Smooth muscle cell (in vitro differentiated cells): ENCODE measurements at regions not wholly inside any gene's neighbourhood (a gene's known extent, or its start where the extent isn't known, plus 50 kb on each side); places are given as distances from the start of the nearest gene placed in this dataset.
"Not testable (repeated sequence)": the region's sequence is repeated elsewhere in the genome, so short reads cannot be mapped to it uniquely, and the experiment has no call there.

Source experiments
- DNase-seq: peaks from one replicate; lab custom pipeline; 2025; ENCODE audit not compliant: unreplicated experiment; lab: John Stamatoyannopoulos, UW
- H2AFZ ChIP-seq: fragments of 200-600 bp; sonication (generic); 2 replicates; pipeline ENCODE4 v1.6.0; 2016; ENCODE audit warnings: antibody characterized with exemption, low read depth, mild to moderate bottlenecking
- H3F3A ChIP-seq: fragments of 200-600 bp; sonication (generic); 2 replicates; pipeline ENCODE4 v1.6.0; 2017; ENCODE audit warnings: antibody characterized with exemption, low read depth
- H3K27ac ChIP-seq: fragments of 200-600 bp; sonication (generic); 2 replicates; pipeline ENCODE4 v1.5.1; 2016; ENCODE audit warnings: low read depth, mild to moderate bottlenecking
- H3K27me3 ChIP-seq: fragments of 200-600 bp; sonication (generic); 2 replicates; pipeline ENCODE4 v1.6.1; 2016; ENCODE audit warnings: low read depth, mild to moderate bottlenecking
- H3K36me3 ChIP-seq: fragments of 200-600 bp; sonication (generic); 2 replicates; pipeline ENCODE4 v1.5.1; 2016; ENCODE audit warnings: low read depth
- H3K4me1 ChIP-seq: fragments of 200-600 bp; sonication (generic); 2 replicates; pipeline ENCODE4 v1.5.1; 2016; ENCODE audit warnings: low read depth
- H3K4me2 ChIP-seq: fragments of 200-600 bp; sonication (generic); 2 replicates; pipeline ENCODE4 v1.6.0; 2016; ENCODE audit warnings: mild to moderate bottlenecking
- H3K4me3 ChIP-seq: fragments of 200-600 bp; sonication (generic); 2 replicates; pipeline ENCODE4 v1.5.1; 2016; ENCODE audit warnings: mild to moderate bottlenecking
- H3K79me2 ChIP-seq: fragments of 200-600 bp; sonication (generic); 2 replicates; pipeline ENCODE4 v1.6.0; 2016; ENCODE audit warnings: low read depth, mild to moderate bottlenecking
- H3K9ac ChIP-seq: fragments of 200-600 bp; sonication (generic); 2 replicates; pipeline ENCODE4 v1.6.0; 2016; ENCODE audit warnings: low read depth
- H3K9me3 ChIP-seq: fragments of 200-600 bp; sonication (generic); replicated peaks from 2 replicates; pipeline ENCODE4 v1.5.1; 2016; ENCODE audit warnings: low read depth
- H4K20me1 ChIP-seq: fragments of 200-600 bp; sonication (generic); 2 replicates; pipeline ENCODE4 v1.6.0; 2016; ENCODE audit warnings: low read depth
- WGBS: methylation state at CpG from one replicate; pipeline ENCODE4 v1.1.7; 2016; ENCODE audit warnings: low lambda C conversion rate; 5-methylcytosine and 5-hydroxymethylcytosine counted together
- TF ChIP-seq, protein P1 (sequence below): fragments of 200-600 bp; sonication (generic); IDR thresholded peaks from 2 replicates; pipeline ENCODE4 v1.5.1; 2017; ENCODE audit warnings: borderline replicate concordance, mild to moderate bottlenecking, antibody characterized with exemption; ENCODE audit not compliant: insufficient read depth, poor library complexity, severe bottlenecking

DNA sequence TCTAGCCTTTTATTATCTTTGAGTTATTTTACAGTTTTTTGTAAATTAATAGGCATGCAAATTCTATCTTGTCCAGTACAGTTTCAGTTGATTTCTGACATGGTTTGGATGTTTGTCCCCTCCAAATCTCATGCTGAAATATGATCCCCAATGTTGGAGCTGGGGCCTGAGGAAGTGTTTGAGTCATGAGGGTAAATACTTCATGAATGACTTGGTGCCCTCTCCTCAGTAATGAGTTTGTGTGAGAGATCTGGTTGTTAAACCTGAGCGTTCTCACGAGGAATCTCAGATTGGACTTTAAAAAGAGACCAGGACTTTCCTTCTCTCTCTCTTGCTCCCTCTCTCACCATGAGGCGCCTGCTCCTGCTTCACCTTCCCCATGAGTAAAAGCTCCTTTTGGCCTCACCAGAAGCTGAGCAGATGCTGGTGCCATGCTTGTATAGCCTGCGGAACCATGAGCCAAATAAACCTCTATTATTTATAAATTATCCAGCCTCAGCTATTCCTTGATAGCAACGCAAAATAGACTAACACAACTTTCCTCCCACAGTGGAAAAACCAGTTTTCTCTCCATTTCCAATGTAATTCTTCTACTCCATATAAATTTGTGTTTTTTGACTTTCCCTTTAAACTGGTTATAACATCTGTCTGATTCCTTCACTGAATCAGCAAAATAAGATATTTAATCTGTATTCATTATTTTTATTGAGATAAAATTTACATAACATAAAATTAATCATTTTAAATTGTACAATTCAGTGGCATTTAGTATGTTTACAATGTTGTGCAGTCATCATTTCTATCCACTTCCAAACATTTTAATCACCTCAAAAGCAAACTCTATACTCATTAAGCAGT lies 78.7 kb upstream of the PRSS16 start:
- H3F3A ChIP-seq = no peaks in the 10 kb centered on the region
- no peaks in the 10 kb centered on the region for H3K9me3 ChIP-seq
- peaks cover 4% of the 10 kb centered on the region for H3K4me1 ChIP-seq
- H4K20me1 ChIP-seq = no peaks in the 10 kb centered on the region
- H3K4me3 ChIP-seq = no peak overlapping the region
- peak overlapping the region; percentile 40 for H2AFZ ChIP-seq
- no peak for DNase-seq
- H3K4me2 ChIP-seq = peak overlapping the region; percentile 65
- no peaks in the 10 kb centered on the region for H3K36me3 ChIP-seq
- WGBS = 56% methylated on average over 5 of the region's 5 CpGs
- TF ChIP-seq, protein P1, sequence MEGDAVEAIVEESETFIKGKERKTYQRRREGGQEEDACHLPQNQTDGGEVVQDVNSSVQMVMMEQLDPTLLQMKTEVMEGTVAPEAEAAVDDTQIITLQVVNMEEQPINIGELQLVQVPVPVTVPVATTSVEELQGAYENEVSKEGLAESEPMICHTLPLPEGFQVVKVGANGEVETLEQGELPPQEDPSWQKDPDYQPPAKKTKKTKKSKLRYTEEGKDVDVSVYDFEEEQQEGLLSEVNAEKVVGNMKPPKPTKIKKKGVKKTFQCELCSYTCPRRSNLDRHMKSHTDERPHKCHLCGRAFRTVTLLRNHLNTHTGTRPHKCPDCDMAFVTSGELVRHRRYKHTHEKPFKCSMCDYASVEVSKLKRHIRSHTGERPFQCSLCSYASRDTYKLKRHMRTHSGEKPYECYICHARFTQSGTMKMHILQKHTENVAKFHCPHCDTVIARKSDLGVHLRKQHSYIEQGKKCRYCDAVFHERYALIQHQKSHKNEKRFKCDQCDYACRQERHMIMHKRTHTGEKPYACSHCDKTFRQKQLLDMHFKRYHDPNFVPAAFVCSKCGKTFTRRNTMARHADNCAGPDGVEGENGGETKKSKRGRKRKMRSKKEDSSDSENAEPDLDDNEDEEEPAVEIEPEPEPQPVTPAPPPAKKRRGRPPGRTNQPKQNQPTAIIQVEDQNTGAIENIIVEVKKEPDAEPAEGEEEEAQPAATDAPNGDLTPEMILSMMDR = no peak
- peak overlapping the region; percentile 84 for H3K27ac ChIP-seq
- H3K9ac ChIP-seq = peak overlapping the region; percentile 47
- H3K27me3 ChIP-seq = no peaks in the 10 kb centered on the region
- H3K79me2 ChIP-seq = no peaks in the 10 kb centered on the region

- H3K4me1 ChIP-seq, H2AFZ ChIP-seq, H3K27ac ChIP-seq, DNase-seq, H3K9ac ChIP-seq, H4K20me1 ChIP-seq, H3K79me2 ChIP-seq, H3K27me3 ChIP-seq, H3K36me3 ChIP-seq, H3F3A ChIP-seq, H3K4me2 ChIP-seq, H3K4me3 ChIP-seq, H3K9me3 ChIP-seq: not testable (repeated sequence)
- WGBS = 94% methylated on average over 18 of the region's 19 CpGs
Measured at GRCh38 chr6:27172524-27173231, 74.8 kb upstream of the PRSS16 start.

GRCh38 chr6:27173232-27173601 lies 74.3 kb upstream of the PRSS16 start:
- H3K9me3 ChIP-seq, H3K27me3 ChIP-seq, DNase-seq, H3F3A ChIP-seq, H3K27ac ChIP-seq, H4K20me1 ChIP-seq, H2AFZ ChIP-seq, H3K4me1 ChIP-seq, H3K9ac ChIP-seq, H3K79me2 ChIP-seq, H3K36me3 ChIP-seq, H3K4me3 ChIP-seq, H3K4me2 ChIP-seq: not testable (repeated sequence)
- 92% methylated on average over 8 of the region's 8 CpGs for WGBS

DNA sequence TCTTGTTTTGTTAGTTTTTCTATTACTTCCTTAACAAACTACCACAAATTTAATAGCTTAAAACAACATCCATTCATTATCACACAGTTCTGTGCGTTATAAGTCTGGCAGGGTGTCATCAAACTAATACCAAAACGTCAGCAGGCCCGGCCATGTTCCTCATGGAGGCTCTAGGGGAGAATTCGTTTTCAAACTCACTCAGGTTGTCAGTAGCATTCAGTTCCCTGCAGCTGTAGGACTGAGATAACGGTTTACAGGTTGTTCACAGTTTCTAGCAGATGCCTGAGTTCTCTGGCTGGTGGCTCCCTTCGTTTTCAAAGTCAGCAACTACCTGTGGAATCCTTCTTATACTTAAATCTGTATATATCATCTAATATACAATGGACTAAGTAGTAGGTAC lies 72.5 kb upstream of the PRSS16 start:
- no peaks in the 10 kb centered on the region for H3K79me2 ChIP-seq
- H3K9ac ChIP-seq = no peak overlapping the region
- H3F3A ChIP-seq = no peaks in the 10 kb centered on the region
- no peak for DNase-seq
- H2AFZ ChIP-seq = no peak overlapping the region
- H4K20me1 ChIP-seq = no peaks in the 10 kb centered on the region
- no peaks in the 10 kb centered on the region for H3K4me1 ChIP-seq
- H3K4me3 ChIP-seq = no peak overlapping the region
- H3K36me3 ChIP-seq = no peaks in the 10 kb centered on the region
- no peak overlapping the region for H3K27ac ChIP-seq
- H3K27me3 ChIP-seq = no peaks in the 10 kb centered on the region
- H3K4me2 ChIP-seq = no peak overlapping the region
- 71% methylated on average over 6 of the region's 6 CpGs for WGBS
- H3K9me3 ChIP-seq = no peaks in the 10 kb centered on the region
- TF ChIP-seq, protein P1 = no peak
